Activated naive CD4-positive, alpha-beta T cell treated with Interleukin-2 at 50 U/mL for 16 hours (primary cell): ENCODE measurements at regions not wholly inside any gene's neighbourhood (a gene's known extent, or its start where the extent isn't known, plus 50 kb on each side); places are given as distances from the start of the nearest gene placed in this dataset.
"Not testable (repeated sequence)": the region's sequence is repeated elsewhere in the genome, so short reads cannot be mapped to it uniquely, and the experiment has no call there.

Experiments
- DNase-seq: peaks from one replicate; pipeline ENCODE4 v3.0.0-alpha.2; 2020

GRCh38 chr13:22871231-22871630 lies 309.5 kb upstream of the SGCG start:
- no peak for DNase-seq

GRCh38 chr13:22874839-22875238 lies 305.9 kb upstream of the SGCG start:
- DNase-seq, result no peak

GRCh38 chr13:22877421-22877820 lies 303.4 kb upstream of the SGCG start:
- no peak for DNase-seq

GRCh38 chr13:22880741-22881720 lies 299.7 kb upstream of the SGCG start:
- DNase-seq, result no peak

GRCh38 chr13:22881721-22882608 lies 298.8 kb upstream of the SGCG start:
- not testable (repeated sequence) for DNase-seq

- DNase-seq, result no peak
These were observed 297.4 kb upstream of the SGCG start for GRCh38 chr13:22883262-22883840.

- no peak for DNase-seq
These were observed 296.8 kb upstream of the SGCG start for GRCh38 chr13:22883956-22884355.

GRCh38 chr13:22886061-22886460 lies 294.7 kb upstream of the SGCG start:
- not testable (repeated sequence) for DNase-seq

- not testable (repeated sequence) for DNase-seq
These were observed 291.4 kb upstream of the SGCG start for GRCh38 chr13:22889376-22889775.

GRCh38 chr13:22893204-22893603 lies 287.6 kb upstream of the SGCG start:
- no peak for DNase-seq

GRCh38 chr13:22893777-22894176 lies 287.0 kb upstream of the SGCG start:
- no peak for DNase-seq

GRCh38 chr13:22897571-22898314 lies 283.0 kb upstream of the SGCG start:
- no peak for DNase-seq

- not testable (repeated sequence) for DNase-seq
These were observed 280.3 kb upstream of the SGCG start for GRCh38 chr13:22900416-22900951.

- no peak for DNase-seq
These were observed 277.5 kb upstream of the SGCG start for GRCh38 chr13:22903301-22903700.

- DNase-seq, result no peak
These were observed 276.9 kb upstream of the SGCG start for GRCh38 chr13:22903925-22904324.

GRCh38 chr13:22915442-22916082 lies 265.2 kb upstream of the SGCG start:
- no peak for DNase-seq

- not testable (repeated sequence) for DNase-seq
These were observed 264.5 kb upstream of the SGCG start for GRCh38 chr13:22916276-22916675.

- DNase-seq, result no peak
These were observed 254.7 kb upstream of the SGCG start for GRCh38 chr13:22925881-22926747.

GRCh38 chr13:22926748-22927400 lies 253.9 kb upstream of the SGCG start:
- DNase-seq, result no peak

- DNase-seq, result not testable (repeated sequence)
These were observed 252.9 kb upstream of the SGCG start for GRCh38 chr13:22927845-22928244.
